Tibial nerve (tissue), 4 donors: ENCODE measurements at regions not wholly inside any gene's neighbourhood (a gene's known extent, or its start where the extent isn't known, plus 50 kb on each side); places are given as distances from the start of the nearest gene placed in this dataset.

Source experiments
- CTCF ChIP-seq, 5 experiments: fragments of 200-600 bp in 3 of 5; fragments of 450-650 bp in 2 of 5; sonication (generic) in 3 of 5; IDR thresholded peaks; one replicate each; pipeline ENCODE4 v1.5.1; 2016 to 2019; ENCODE audit warnings: antibody characterized with exemption in 5 of 5, mild to moderate bottlenecking in 3 of 5, moderate library complexity in 2 of 5
- EP300 ChIP-seq, 2 donors: sonication (generic); formaldehyde crosslinking; IDR thresholded peaks; one replicate each; pipeline ENCODE4 v1.6.1; 2017; ENCODE audit warnings: antibody characterized with exemption in 2 of 2, mild to moderate bottlenecking in 1 of 2
- POLR2A ChIP-seq, 2 donors: fragments of 450-650 bp; IDR thresholded peaks; one replicate each; pipeline ENCODE4 v1.6.1; 2017; ENCODE audit warnings: antibody characterized with exemption in 2 of 2, mild to moderate bottlenecking in 2 of 2, moderate library complexity in 2 of 2

GRCh38 chr11:121800240-121800639 is 315.8 kb downstream of the BLID start:
- TF ChIP-seq CTCF (IDR thresholded peaks at IDR 0.05) = no peak
- TF ChIP-seq POLR2A (IDR thresholded peaks at IDR 0.05) = no peak
- no peak for TF ChIP-seq EP300 (IDR thresholded peaks at IDR 0.05)
